ENCODE measurements at regions not wholly inside any gene's neighbourhood (a gene's known extent, or its start where the extent isn't known, plus 50 kb on each side); places are given as distances from the start of the nearest gene placed in this dataset.

- TF ChIP-seq, protein P1, sequence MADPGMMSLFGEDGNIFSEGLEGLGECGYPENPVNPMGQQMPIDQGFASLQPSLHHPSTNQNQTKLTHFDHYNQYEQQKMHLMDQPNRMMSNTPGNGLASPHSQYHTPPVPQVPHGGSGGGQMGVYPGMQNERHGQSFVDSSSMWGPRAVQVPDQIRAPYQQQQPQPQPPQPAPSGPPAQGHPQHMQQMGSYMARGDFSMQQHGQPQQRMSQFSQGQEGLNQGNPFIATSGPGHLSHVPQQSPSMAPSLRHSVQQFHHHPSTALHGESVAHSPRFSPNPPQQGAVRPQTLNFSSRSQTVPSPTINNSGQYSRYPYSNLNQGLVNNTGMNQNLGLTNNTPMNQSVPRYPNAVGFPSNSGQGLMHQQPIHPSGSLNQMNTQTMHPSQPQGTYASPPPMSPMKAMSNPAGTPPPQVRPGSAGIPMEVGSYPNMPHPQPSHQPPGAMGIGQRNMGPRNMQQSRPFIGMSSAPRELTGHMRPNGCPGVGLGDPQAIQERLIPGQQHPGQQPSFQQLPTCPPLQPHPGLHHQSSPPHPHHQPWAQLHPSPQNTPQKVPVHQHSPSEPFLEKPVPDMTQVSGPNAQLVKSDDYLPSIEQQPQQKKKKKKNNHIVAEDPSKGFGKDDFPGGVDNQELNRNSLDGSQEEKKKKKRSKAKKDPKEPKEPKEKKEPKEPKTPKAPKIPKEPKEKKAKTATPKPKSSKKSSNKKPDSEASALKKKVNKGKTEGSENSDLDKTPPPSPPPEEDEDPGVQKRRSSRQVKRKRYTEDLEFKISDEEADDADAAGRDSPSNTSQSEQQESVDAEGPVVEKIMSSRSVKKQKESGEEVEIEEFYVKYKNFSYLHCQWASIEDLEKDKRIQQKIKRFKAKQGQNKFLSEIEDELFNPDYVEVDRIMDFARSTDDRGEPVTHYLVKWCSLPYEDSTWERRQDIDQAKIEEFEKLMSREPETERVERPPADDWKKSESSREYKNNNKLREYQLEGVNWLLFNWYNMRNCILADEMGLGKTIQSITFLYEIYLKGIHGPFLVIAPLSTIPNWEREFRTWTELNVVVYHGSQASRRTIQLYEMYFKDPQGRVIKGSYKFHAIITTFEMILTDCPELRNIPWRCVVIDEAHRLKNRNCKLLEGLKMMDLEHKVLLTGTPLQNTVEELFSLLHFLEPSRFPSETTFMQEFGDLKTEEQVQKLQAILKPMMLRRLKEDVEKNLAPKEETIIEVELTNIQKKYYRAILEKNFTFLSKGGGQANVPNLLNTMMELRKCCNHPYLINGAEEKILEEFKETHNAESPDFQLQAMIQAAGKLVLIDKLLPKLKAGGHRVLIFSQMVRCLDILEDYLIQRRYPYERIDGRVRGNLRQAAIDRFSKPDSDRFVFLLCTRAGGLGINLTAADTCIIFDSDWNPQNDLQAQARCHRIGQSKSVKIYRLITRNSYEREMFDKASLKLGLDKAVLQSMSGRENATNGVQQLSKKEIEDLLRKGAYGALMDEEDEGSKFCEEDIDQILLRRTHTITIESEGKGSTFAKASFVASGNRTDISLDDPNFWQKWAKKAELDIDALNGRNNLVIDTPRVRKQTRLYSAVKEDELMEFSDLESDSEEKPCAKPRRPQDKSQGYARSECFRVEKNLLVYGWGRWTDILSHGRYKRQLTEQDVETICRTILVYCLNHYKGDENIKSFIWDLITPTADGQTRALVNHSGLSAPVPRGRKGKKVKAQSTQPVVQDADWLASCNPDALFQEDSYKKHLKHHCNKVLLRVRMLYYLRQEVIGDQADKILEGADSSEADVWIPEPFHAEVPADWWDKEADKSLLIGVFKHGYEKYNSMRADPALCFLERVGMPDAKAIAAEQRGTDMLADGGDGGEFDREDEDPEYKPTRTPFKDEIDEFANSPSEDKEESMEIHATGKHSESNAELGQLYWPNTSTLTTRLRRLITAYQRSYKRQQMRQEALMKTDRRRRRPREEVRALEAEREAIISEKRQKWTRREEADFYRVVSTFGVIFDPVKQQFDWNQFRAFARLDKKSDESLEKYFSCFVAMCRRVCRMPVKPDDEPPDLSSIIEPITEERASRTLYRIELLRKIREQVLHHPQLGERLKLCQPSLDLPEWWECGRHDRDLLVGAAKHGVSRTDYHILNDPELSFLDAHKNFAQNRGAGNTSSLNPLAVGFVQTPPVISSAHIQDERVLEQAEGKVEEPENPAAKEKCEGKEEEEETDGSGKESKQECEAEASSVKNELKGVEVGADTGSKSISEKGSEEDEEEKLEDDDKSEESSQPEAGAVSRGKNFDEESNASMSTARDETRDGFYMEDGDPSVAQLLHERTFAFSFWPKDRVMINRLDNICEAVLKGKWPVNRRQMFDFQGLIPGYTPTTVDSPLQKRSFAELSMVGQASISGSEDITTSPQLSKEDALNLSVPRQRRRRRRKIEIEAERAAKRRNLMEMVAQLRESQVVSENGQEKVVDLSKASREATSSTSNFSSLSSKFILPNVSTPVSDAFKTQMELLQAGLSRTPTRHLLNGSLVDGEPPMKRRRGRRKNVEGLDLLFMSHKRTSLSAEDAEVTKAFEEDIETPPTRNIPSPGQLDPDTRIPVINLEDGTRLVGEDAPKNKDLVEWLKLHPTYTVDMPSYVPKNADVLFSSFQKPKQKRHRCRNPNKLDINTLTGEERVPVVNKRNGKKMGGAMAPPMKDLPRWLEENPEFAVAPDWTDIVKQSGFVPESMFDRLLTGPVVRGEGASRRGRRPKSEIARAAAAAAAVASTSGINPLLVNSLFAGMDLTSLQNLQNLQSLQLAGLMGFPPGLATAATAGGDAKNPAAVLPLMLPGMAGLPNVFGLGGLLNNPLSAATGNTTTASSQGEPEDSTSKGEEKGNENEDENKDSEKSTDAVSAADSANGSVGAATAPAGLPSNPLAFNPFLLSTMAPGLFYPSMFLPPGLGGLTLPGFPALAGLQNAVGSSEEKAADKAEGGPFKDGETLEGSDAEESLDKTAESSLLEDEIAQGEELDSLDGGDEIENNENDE (IDR thresholded peaks at IDR 0.05; ENCODE audit: insufficient replicate concordance, low read length) = no peak
- TF ChIP-seq TCF12 (IDR thresholded peaks at IDR 0.05; ENCODE audit: low read depth, low read length) = no peak
- no peak for TF ChIP-seq SP1 (IDR thresholded peaks at IDR 0.05; ENCODE audit: low read depth, low read length)
Measured at GRCh38 chr2:194128810-194129209, 1528.2 kb upstream of the SLC39A10 start (continued).
